Activated T-cell treated with anti-CD3 and anti-CD28 coated beads, Interleukin-2, amount 50 U/mL, for 48 hours (primary cell): ENCODE measurements at regions not wholly inside any gene's neighbourhood (a gene's known extent, or its start where the extent isn't known, plus 50 kb on each side); places are given as distances from the start of the nearest gene placed in this dataset.

Experiments
- DNase-seq, 2 experiments: peaks; one replicate each; pipeline ENCODE4 v3.0.0-alpha.2; 2020

- DNase-seq, result no peak
Measured at GRCh38 chr22:34055525-34056200, 135.4 kb upstream of the LARGE1 start.

GRCh38 chr22:34057726-34058125 is 137.4 kb upstream of the LARGE1 start:
- no peak for DNase-seq

GRCh38 chr22:34064696-34065095 is 144.4 kb upstream of the LARGE1 start:
- DNase-seq, result no peak

DNA sequence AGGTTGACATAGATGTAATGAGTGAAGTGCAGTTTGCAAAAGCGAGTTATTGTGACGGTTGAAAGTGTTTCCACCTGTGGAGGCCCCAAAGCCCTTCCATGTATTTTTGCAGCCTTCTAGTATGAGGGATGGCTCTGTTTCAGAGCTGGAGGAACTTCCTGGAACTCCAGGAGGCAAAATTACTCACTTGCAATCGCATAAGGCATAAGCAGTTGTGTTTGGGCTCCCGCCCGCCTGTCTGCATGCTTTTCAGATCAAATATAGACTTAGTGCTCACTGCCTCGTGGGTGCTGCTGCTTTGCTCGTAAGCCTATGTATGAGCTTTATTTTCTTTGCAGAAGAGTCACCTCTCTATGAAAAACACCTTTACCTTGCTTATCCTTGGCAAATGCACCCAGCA is 146.8 kb upstream of the LARGE1 start:
- DNase-seq, result no peak

GRCh38 chr22:34068001-34068400 is 147.7 kb upstream of the LARGE1 start:
- no peak for DNase-seq

DNA sequence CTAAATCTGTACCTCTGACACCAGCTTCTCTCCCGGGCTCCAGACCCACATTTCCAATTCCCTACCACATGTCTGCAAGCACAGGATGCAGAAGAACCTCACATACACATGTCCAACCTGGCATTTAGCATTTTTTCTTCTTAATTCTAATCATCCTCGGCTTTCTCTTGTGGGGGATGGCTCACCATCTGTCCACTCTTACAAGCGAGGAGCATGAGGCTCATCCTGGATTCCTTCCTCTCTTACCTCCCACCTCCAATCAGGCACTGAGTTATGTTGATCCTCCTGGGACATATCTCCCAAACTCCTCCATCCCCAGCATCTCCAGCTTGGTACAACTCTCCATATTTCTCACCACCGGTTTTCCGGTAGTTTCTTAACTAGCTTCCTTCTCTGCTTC is 149.8 kb upstream of the LARGE1 start:
- DNase-seq, result no peak

- no peak for DNase-seq
Measured at GRCh38 chr22:34070531-34070930, 150.3 kb upstream of the LARGE1 start.

DNA sequence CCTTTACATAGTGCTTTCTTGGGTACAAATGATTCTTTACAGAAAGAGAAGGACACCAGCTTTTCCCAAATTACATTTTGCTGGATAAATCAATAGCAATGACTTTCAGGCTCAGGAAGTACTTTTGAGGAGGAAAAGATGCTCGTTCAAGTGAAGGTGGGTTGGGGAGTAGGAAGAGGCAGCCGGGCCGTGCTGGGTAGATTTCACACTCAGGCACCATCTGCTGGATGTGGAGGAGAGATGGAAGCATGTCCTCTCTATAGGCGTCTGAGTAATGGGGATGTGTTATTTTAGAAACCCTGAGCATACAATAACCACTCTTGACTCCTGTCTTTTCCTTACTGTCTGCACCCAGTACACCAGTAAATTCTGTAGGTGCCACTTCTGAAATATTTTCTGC is 152.3 kb upstream of the LARGE1 start:
- no peak for DNase-seq

- DNase-seq, result no peak
Measured at GRCh38 chr22:34080433-34080832, 160.2 kb upstream of the LARGE1 start.

DNA sequence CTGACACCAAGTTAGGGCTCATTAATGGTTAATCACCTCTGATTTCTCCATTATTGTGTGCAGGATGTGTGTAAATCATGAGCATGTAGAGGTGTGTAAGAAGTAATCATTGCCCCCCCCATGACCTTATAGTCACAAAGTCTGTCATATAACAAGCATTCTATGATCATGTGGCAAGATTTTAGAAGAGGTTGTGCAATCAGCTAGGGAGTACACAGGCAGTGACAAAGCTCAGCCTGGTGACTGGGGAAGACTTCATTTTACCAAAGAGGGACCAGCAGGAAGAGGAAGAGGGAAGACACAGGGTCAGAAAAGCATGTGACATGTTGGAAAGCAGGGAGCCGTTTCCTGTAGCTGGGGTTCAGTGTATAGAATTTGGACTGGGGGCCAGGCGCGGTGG is 176.5 kb upstream of the LARGE1 start:
- no peak for DNase-seq

- DNase-seq, result no peak
Measured at GRCh38 chr22:34099278-34099677, 179.0 kb upstream of the LARGE1 start.

GRCh38 chr22:34102633-34103032 is 182.4 kb upstream of the LARGE1 start:
- DNase-seq, result no peak

- DNase-seq, result peak; percentile 39 to 49
Measured at GRCh38 chr22:34105461-34106062, 185.3 kb upstream of the LARGE1 start.

- no peak for DNase-seq
Measured at GRCh38 chr22:34108168-34108567, 187.9 kb upstream of the LARGE1 start.

- peak; percentile 17 to 27 for DNase-seq
Measured at GRCh38 chr22:34111210-34111824, 191.0 kb upstream of the LARGE1 start.

- DNase-seq, result no peak
Measured at GRCh38 chr22:34113381-34113780, 193.1 kb upstream of the LARGE1 start.

- no peak for DNase-seq
Measured at GRCh38 chr22:34114406-34114805, 194.1 kb upstream of the LARGE1 start.

DNA sequence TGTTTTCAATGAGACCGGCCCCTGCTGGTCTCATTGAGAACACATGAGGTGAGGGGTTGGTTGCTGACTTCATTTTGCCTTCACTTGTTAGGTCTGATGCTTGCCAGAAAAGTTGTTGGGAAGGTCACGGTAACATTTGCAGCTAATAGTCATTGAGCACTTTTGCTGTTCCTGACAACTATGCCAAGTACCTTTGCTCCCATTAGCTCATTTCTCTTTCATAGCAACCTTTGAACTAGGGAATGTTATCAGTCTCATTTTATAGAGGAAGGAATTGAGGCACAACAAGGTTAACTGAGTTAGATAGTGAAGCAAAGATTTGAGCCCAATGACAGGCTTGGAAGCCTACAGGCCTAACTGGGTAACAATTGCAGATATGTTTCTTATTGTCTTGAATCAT is 195.4 kb upstream of the LARGE1 start:
- DNase-seq, result no peak

DNA sequence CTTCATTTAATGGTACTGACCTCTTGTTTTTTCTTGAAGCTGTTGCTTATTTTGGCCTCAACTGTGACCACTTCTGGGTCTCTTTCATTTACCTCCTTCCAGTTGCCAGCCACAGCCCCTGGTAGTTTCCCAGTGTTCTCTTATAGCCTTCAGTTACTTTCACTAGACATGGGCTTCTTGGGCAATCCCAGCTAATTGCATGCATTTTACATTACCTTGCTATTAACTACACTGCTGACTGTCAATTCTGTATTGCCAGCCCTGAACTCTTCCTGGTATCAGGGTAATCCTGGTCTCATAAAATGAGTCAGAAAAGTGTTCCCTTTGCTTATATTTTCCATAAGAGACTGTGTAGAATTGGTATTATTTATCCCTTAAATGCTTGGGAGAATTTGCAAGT is 195.8 kb upstream of the LARGE1 start:
- DNase-seq, result no peak

GRCh38 chr22:34122042-34122441 is 201.8 kb upstream of the LARGE1 start:
- no peak for DNase-seq

GRCh38 chr22:34129691-34130486 is 209.6 kb upstream of the LARGE1 start:
- no peak for DNase-seq

DNA sequence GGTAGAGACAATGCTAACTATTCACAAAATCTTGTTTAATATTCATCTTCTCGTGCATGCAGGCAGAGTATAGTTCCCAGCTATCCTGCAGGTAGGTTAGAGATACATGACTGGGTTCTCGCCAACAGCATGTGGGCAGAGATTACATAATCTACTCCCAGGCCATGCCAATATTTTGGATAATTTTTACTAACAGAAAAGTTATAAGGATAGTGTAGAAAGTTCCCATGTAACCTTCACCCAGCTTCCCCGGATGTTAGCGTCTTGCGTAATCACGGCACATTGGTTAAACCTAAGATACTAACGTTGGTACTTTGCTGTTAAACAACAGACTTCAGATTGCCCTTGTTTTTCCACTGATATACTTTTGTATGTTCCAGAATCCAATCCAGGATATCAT is 215.5 kb upstream of the LARGE1 start:
- DNase-seq, result no peak

DNA sequence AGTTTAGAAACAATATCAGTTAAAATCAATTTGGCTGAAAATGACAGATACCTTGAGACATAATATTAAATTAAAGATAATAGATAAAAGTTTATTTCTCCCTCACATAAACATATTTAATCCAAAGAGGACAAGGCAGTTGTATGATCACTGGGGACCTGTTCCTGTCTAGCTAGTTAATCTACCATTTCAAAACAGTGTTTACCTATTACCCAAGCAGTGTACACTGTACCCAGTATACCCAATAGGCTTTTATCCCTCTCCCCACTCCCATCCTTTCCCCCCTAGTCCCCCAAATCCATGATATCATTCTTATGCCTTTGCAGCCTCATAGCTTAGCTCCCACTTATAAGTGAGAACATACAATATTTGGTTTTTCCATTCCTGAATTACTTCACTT is 229.7 kb upstream of the LARGE1 start:
- DNase-seq, result no peak

- DNase-seq, result no peak
Measured at GRCh38 chr22:34159491-34159890, 239.2 kb upstream of the LARGE1 start.
